ENCODE measurements at regions not wholly inside any gene's neighbourhood (a gene's known extent, or its start where the extent isn't known, plus 50 kb on each side); places are given as distances from the start of the nearest gene placed in this dataset.

GRCh38 chr11:95641495-95641894 lies 148.1 kb downstream of the FAM76B start:
- Histone ChIP-seq H2AFZ (ENCODE audit: insufficient read depth, low read length, poor library complexity) (no peak overlapping the region), H3K27ac (ENCODE audit: low read depth, low read length) (no peak overlapping the region), H2BK120ac (ENCODE audit: insufficient read depth, low read length, poor library complexity) (no peak overlapping the region), H4K12ac (ENCODE audit: low read depth, low read length) (no peak overlapping the region), H3K23ac (ENCODE audit: low read length) (no peak overlapping the region), H3K79me1 (ENCODE audit: low read length) (no peaks in the 10 kb centered on the region), H3K14ac (ENCODE audit: low read length) (no peak overlapping the region), H3K18ac (ENCODE audit: low read length) (no peak overlapping the region), H3K4me1 (ENCODE audit: control insufficient read depth in 1 of 2, insufficient read depth in 2 of 2, low read length in 2 of 2) (no peaks in the 10 kb centered on the region), H4K91ac (ENCODE audit: low read depth, low read length) (no peak overlapping the region), H3K4ac (ENCODE audit: low read depth, low read length) (no peak overlapping the region), H3K79me2 (ENCODE audit: control insufficient read depth, insufficient read depth, low read length, poor library complexity) (no peaks in the 10 kb centered on the region), H3K4me2 (ENCODE audit: low read length) (no peak overlapping the region), H2BK12ac (ENCODE audit: low read length) (no peak overlapping the region), H3K9ac (ENCODE audit: low read length) (no peak overlapping the region), H2BK5ac (ENCODE audit: low read depth, low read length, poor library complexity) (no peak overlapping the region), H3K36me3 (ENCODE audit: control insufficient read depth in 1 of 2, insufficient read depth in 2 of 2, low read length in 2 of 2) (no peaks in the 10 kb centered on the region), H2AK5ac (ENCODE audit: low read length) (no peak overlapping the region), H4K8ac (ENCODE audit: low read depth, low read length) (no peak overlapping the region), H3K9me3 (ENCODE audit: insufficient read depth, low read depth, low read length) (no peaks in the 10 kb centered on the region), H3K27me3 (ENCODE audit: insufficient read depth, low read length) (no peaks in the 10 kb centered on the region), H3K4me3 (ENCODE audit: low read depth, low read length) (no peak overlapping the region)
- no peak for DNase-seq
- WGBS (ENCODE audit: extremely low coverage, insufficient coverage, insufficient read length), result no CpG with 5 or more reads among the region's 3 CpGs

- H2AK5ac ChIP-seq (ENCODE audit: low read length), result no peak overlapping the region
- H3K18ac ChIP-seq (ENCODE audit: low read length), result no peak overlapping the region
- no peaks in the 10 kb centered on the region for H3K79me1 ChIP-seq (ENCODE audit: low read length)
- no peak overlapping the region for H3K23ac ChIP-seq (ENCODE audit: low read length)
- WGBS (ENCODE audit: extremely low coverage, insufficient coverage, insufficient read length), result no CpG with 5 or more reads among the region's 1 CpG
- no peak for DNase-seq
- no peak overlapping the region for H3K9ac ChIP-seq (ENCODE audit: low read length)
- H3K4me1 ChIP-seq (ENCODE audit: control insufficient read depth in 1 of 2, insufficient read depth in 2 of 2, low read length in 2 of 2), result no peaks in the 10 kb centered on the region
- no peaks in the 10 kb centered on the region for H3K27me3 ChIP-seq (ENCODE audit: insufficient read depth, low read length)
- H3K4me2 ChIP-seq (ENCODE audit: low read length), result no peak overlapping the region
- H4K91ac ChIP-seq (ENCODE audit: low read depth, low read length), result no peak overlapping the region
- H3K4me3 ChIP-seq (ENCODE audit: low read depth, low read length), result no peak overlapping the region
- no peak overlapping the region for H3K14ac ChIP-seq (ENCODE audit: low read length)
- H2BK12ac ChIP-seq (ENCODE audit: low read length), result no peak overlapping the region
- no peaks in the 10 kb centered on the region for H3K9me3 ChIP-seq (ENCODE audit: insufficient read depth, low read depth, low read length)
- no peak overlapping the region for H4K8ac ChIP-seq (ENCODE audit: low read depth, low read length)
- no peaks in the 10 kb centered on the region for H3K36me3 ChIP-seq (ENCODE audit: control insufficient read depth in 1 of 2, insufficient read depth in 2 of 2, low read length in 2 of 2)
- no peak overlapping the region for H2BK120ac ChIP-seq (ENCODE audit: insufficient read depth, low read length, poor library complexity)
- no peak overlapping the region for H4K12ac ChIP-seq (ENCODE audit: low read depth, low read length)
- no peak overlapping the region for H3K4ac ChIP-seq (ENCODE audit: low read depth, low read length)
- H3K79me2 ChIP-seq (ENCODE audit: control insufficient read depth, insufficient read depth, low read length, poor library complexity), result no peaks in the 10 kb centered on the region
- no peak overlapping the region for H2AFZ ChIP-seq (ENCODE audit: insufficient read depth, low read length, poor library complexity)
- H2BK5ac ChIP-seq (ENCODE audit: low read depth, low read length, poor library complexity), result no peak overlapping the region
- H3K27ac ChIP-seq (ENCODE audit: low read depth, low read length), result no peak overlapping the region
Observed at GRCh38 chr11:95638501-95638900, 151.1 kb downstream of the FAM76B start.

GRCh38 chr11:95625164-95625900 lies 164.2 kb downstream of the FAM76B start:
- no peak overlapping the region for H3K4ac ChIP-seq (ENCODE audit: low read depth, low read length)
- H2AFZ ChIP-seq (ENCODE audit: insufficient read depth, low read length, poor library complexity), result no peak overlapping the region

GRCh38 chr11:95616256-95616804 lies 173.3 kb downstream of the FAM76B start:
- H2BK12ac ChIP-seq (ENCODE audit: low read length), result no peak overlapping the region
- no peak overlapping the region for H4K12ac ChIP-seq (ENCODE audit: low read depth, low read length)
- no peak overlapping the region for H3K4ac ChIP-seq (ENCODE audit: low read depth, low read length)
- no peaks in the 10 kb centered on the region for H3K36me3 ChIP-seq (ENCODE audit: control insufficient read depth in 1 of 2, insufficient read depth in 2 of 2, low read length in 2 of 2)
- H2AFZ ChIP-seq (ENCODE audit: insufficient read depth, low read length, poor library complexity), result no peak overlapping the region
- no peaks in the 10 kb centered on the region for H3K4me1 ChIP-seq (ENCODE audit: control insufficient read depth in 1 of 2, insufficient read depth in 2 of 2, low read length in 2 of 2)
- H3K27ac ChIP-seq (ENCODE audit: low read depth, low read length), result no peak overlapping the region
- H3K4me2 ChIP-seq (ENCODE audit: low read length), result no peak overlapping the region
- no peaks in the 10 kb centered on the region for H3K79me2 ChIP-seq (ENCODE audit: control insufficient read depth, insufficient read depth, low read length, poor library complexity)
- no peaks in the 10 kb centered on the region for H3K9me3 ChIP-seq (ENCODE audit: insufficient read depth, low read depth, low read length)
- no peak overlapping the region for H4K91ac ChIP-seq (ENCODE audit: low read depth, low read length)
- H3K4me3 ChIP-seq (ENCODE audit: low read depth, low read length), result no peak overlapping the region
- H3K79me1 ChIP-seq (ENCODE audit: low read length), result no peaks in the 10 kb centered on the region
- DNase-seq, result no peak
- H3K14ac ChIP-seq (ENCODE audit: low read length), result no peak overlapping the region
- H3K23ac ChIP-seq (ENCODE audit: low read length), result no peak overlapping the region
- no CpG with 5 or more reads among the region's 1 CpG for WGBS (ENCODE audit: extremely low coverage, insufficient coverage, insufficient read length)
- H2BK120ac ChIP-seq (ENCODE audit: insufficient read depth, low read length, poor library complexity), result no peak overlapping the region
- no peak overlapping the region for H3K18ac ChIP-seq (ENCODE audit: low read length)
- no peak overlapping the region for H2AK5ac ChIP-seq (ENCODE audit: low read length)
- H3K9ac ChIP-seq (ENCODE audit: low read length), result no peak overlapping the region
- H3K27me3 ChIP-seq (ENCODE audit: insufficient read depth, low read length), result no peaks in the 10 kb centered on the region
- no peak overlapping the region for H2BK5ac ChIP-seq (ENCODE audit: low read depth, low read length, poor library complexity)
- no peak overlapping the region for H4K8ac ChIP-seq (ENCODE audit: low read depth, low read length)

More at GRCh38 chr11:95625164-95625900, 164.2 kb downstream of the FAM76B start:
- DNase-seq, result peak; percentile 12 to 16
- no peak overlapping the region for H3K18ac ChIP-seq (ENCODE audit: low read length)
- no peaks in the 10 kb centered on the region for H3K36me3 ChIP-seq (ENCODE audit: control insufficient read depth in 1 of 2, insufficient read depth in 2 of 2, low read length in 2 of 2)
- no peak overlapping the region for H3K23ac ChIP-seq (ENCODE audit: low read length)
- no peak overlapping the region for H4K8ac ChIP-seq (ENCODE audit: low read depth, low read length)
- no peak overlapping the region for H4K91ac ChIP-seq (ENCODE audit: low read depth, low read length)
- H2AK5ac ChIP-seq (ENCODE audit: low read length), result no peak overlapping the region
- no peaks in the 10 kb centered on the region for H3K27me3 ChIP-seq (ENCODE audit: insufficient read depth, low read length)
- no peak overlapping the region for H2BK5ac ChIP-seq (ENCODE audit: low read depth, low read length, poor library complexity)
- no peak overlapping the region for H3K14ac ChIP-seq (ENCODE audit: low read length)
- H3K79me2 ChIP-seq (ENCODE audit: control insufficient read depth, insufficient read depth, low read length, poor library complexity), result no peaks in the 10 kb centered on the region
- H3K9me3 ChIP-seq (ENCODE audit: insufficient read depth, low read depth, low read length), result no peaks in the 10 kb centered on the region
- no peaks in the 10 kb centered on the region for H3K4me1 ChIP-seq (ENCODE audit: control insufficient read depth in 1 of 2, insufficient read depth in 2 of 2, low read length in 2 of 2)
- no peak overlapping the region for H3K4me2 ChIP-seq (ENCODE audit: low read length)
- H2BK120ac ChIP-seq (ENCODE audit: insufficient read depth, low read length, poor library complexity), result no peak overlapping the region
- H3K79me1 ChIP-seq (ENCODE audit: low read length), result no peaks in the 10 kb centered on the region
- H4K12ac ChIP-seq (ENCODE audit: low read depth, low read length), result no peak overlapping the region
- H3K4me3 ChIP-seq (ENCODE audit: low read depth, low read length), result no peak overlapping the region
- no peak overlapping the region for H3K27ac ChIP-seq (ENCODE audit: low read depth, low read length)
- H3K9ac ChIP-seq (ENCODE audit: low read length), result no peak overlapping the region
- WGBS (ENCODE audit: extremely low coverage, insufficient coverage, insufficient read length), result no CpG with 5 or more reads among the region's 7 CpGs
- H2BK12ac ChIP-seq (ENCODE audit: low read length), result no peak overlapping the region
